Liver (tissue), 8 donors: ENCODE measurements at regions not wholly inside any gene's neighbourhood (a gene's known extent, or its start where the extent isn't known, plus 50 kb on each side); places are given as distances from the start of the nearest gene placed in this dataset.

ENCODE experiments used
- DNase-seq: peaks from one replicate; pipeline ENCODE4 v3.0.0-alpha.2; 2017; ENCODE audit warnings: low spot score
- H3K27ac ChIP-seq, 2 donors: one replicate each; pipeline ENCODE4 v1.7.0; 2013; ENCODE audit warnings: inconsistent platforms in 2 of 2, low read length in 2 of 2, control low read depth in 1 of 2, low read depth in 1 of 2, mild to moderate bottlenecking in 1 of 2
- H3K27me3 ChIP-seq, 4 donors: one replicate each; pipeline versions ENCODE4 v1.6.1 to v1.7.0; 2013; ENCODE audit warnings: low read length in 3 of 4, inconsistent platforms in 1 of 4, mild to moderate bottlenecking in 1 of 4, moderate library complexity in 1 of 4; ENCODE audit not compliant: control insufficient read depth in 4 of 4, insufficient read depth in 4 of 4
- H3K36me3 ChIP-seq, 4 donors: one replicate each; pipeline versions ENCODE4 v1.6.1 to v1.7.0; 2013; ENCODE audit warnings: low read length in 3 of 4, mild to moderate bottlenecking in 3 of 4, low read depth in 1 of 4, moderate library complexity in 1 of 4; ENCODE audit not compliant: control insufficient read depth in 4 of 4, insufficient read depth in 3 of 4
- H3K4me1 ChIP-seq, 4 donors: one replicate each; pipeline versions ENCODE4 v1.6.1 to v1.7.0; 2013; ENCODE audit warnings: low read length in 3 of 4, mild to moderate bottlenecking in 3 of 4, moderate library complexity in 1 of 4; ENCODE audit not compliant: control insufficient read depth in 4 of 4, insufficient read depth in 4 of 4
- H3K4me3 ChIP-seq, 3 donors: one replicate each; pipeline versions ENCODE4 v1.6.1 to v1.7.0; 2013; ENCODE audit warnings: low read length in 3 of 3, control low read depth in 1 of 3, low read depth in 1 of 3, mild to moderate bottlenecking in 1 of 3
- H3K9ac ChIP-seq, 2 donors: one replicate each; pipeline ENCODE4 v1.7.0; 2013; ENCODE audit warnings: low read length in 2 of 2, mild to moderate bottlenecking in 2 of 2, moderate library complexity in 2 of 2, control low read depth in 1 of 2, low read depth in 1 of 2
- H3K9me3 ChIP-seq, 4 donors: one replicate each; pipeline versions ENCODE4 v1.6.1 to v1.7.0; 2013; ENCODE audit warnings: low read length in 3 of 4; ENCODE audit not compliant: control insufficient read depth in 4 of 4
- ATF3 ChIP-seq: IDR thresholded peaks from 2 replicates; pipeline ENCODE4 v1.6.1; 2016; ENCODE audit warnings: antibody characterized with exemption
- EGR1 ChIP-seq, 2 donors: IDR thresholded peaks; 2 replicates each; pipeline ENCODE4 v1.6.1; 2016 to 2018; ENCODE audit warnings: antibody characterized with exemption in 2 of 2, low read depth in 2 of 2
- FOXA1 ChIP-seq: IDR thresholded peaks from 2 replicates; pipeline ENCODE4 v1.6.1; 2016; ENCODE audit warnings: antibody characterized with exemption
- FOXA2 ChIP-seq: IDR thresholded peaks from 2 replicates; pipeline ENCODE4 v1.6.1; 2016; ENCODE audit warnings: antibody characterized with exemption
- GABPA ChIP-seq, 2 donors: IDR thresholded peaks in 1 of 2; conservative IDR thresholded peaks in 1 of 2; 2 replicates each; pipeline ENCODE4 v1.6.1; 2016; ENCODE audit warnings: antibody characterized with exemption in 2 of 2, mild to moderate bottlenecking in 1 of 2, moderate library complexity in 1 of 2
- HNF4A ChIP-seq, 2 donors: conservative IDR thresholded peaks; 2 replicates each; pipeline ENCODE4 v1.6.1; 2016; ENCODE audit warnings: antibody characterized with exemption in 2 of 2, mild to moderate bottlenecking in 2 of 2
- HNF4G ChIP-seq: IDR thresholded peaks from 2 replicates; pipeline ENCODE4 v1.6.1; 2016; ENCODE audit warnings: antibody characterized with exemption
- JUND ChIP-seq, 2 donors: IDR thresholded peaks; 2 replicates each; pipeline ENCODE4 v1.6.1; 2016; ENCODE audit warnings: antibody characterized with exemption in 2 of 2
- MAX ChIP-seq: IDR thresholded peaks from 2 replicates; pipeline ENCODE4 v1.6.1; 2016; ENCODE audit warnings: antibody characterized with exemption
- NR2F2 ChIP-seq: IDR thresholded peaks from 2 replicates; pipeline ENCODE4 v1.6.1; 2016; ENCODE audit warnings: antibody characterized with exemption
- RAD21 ChIP-seq, 2 donors: IDR thresholded peaks; 2 replicates each; pipeline ENCODE4 v1.6.1; 2016; ENCODE audit warnings: antibody characterized with exemption in 2 of 2, mild to moderate bottlenecking in 2 of 2
- REST ChIP-seq: IDR thresholded peaks from 2 replicates; pipeline ENCODE4 v1.6.1; 2016; ENCODE audit warnings: antibody characterized with exemption, mild to moderate bottlenecking
- RXRA ChIP-seq, 2 donors: IDR thresholded peaks; 2 replicates each; pipeline ENCODE4 v1.6.1; 2017 to 2018; ENCODE audit warnings: antibody characterized with exemption in 2 of 2, mild to moderate bottlenecking in 1 of 2
- SP1 ChIP-seq: IDR thresholded peaks from 2 replicates; pipeline ENCODE4 v1.6.1; 2018; ENCODE audit warnings: antibody characterized with exemption, mild to moderate bottlenecking
- TAF1 ChIP-seq: conservative IDR thresholded peaks from 2 replicates; pipeline ENCODE4 v1.6.1; 2016; ENCODE audit warnings: antibody characterized with exemption, mild to moderate bottlenecking
- YY1 ChIP-seq: IDR thresholded peaks from 2 replicates; pipeline ENCODE4 v1.6.1; 2016; ENCODE audit warnings: antibody characterized with exemption, mild to moderate bottlenecking
- ZBTB33 ChIP-seq: IDR thresholded peaks from 2 replicates; pipeline ENCODE4 v1.6.1; 2016; ENCODE audit warnings: antibody characterized with exemption
- whole genome bisulfite sequencing: extraction: QIAGEN DNeasy Blood & Tissue Kit; methylation state at CpG from one replicate; pipeline ENCODE4 v1.1.7; 2013; 5-methylcytosine and 5-hydroxymethylcytosine counted together
- TF ChIP-seq, protein P1 (sequence below): fragments of 150-350 bp; IDR thresholded peaks from 2 replicates; pipeline ENCODE4 v1.5.1; 2017; ENCODE audit warnings: improper control_type of control experiment, low read depth, low read length; ENCODE audit not compliant: missing input control
- donor health status: healthy.
- donor health status: healthy.
- donor health status: healthy.
- donor health status: healthy.
- donor health status: healthy.

- Histone ChIP-seq H3K4me3 (no peak overlapping the region), H3K27ac (no peak overlapping the region), H3K9me3 (peaks cover 0 to 5% (median 0%) of the 10 kb centered on the region in 4 donors), H3K36me3 (no peaks in the 10 kb centered on the region), H3K27me3 (no peaks in the 10 kb centered on the region), H3K9ac (no peak overlapping the region), H3K4me1 (no peaks in the 10 kb centered on the region)
- no peak for DNase-seq
- no peak for TF ChIP-seq NR2F2
- TF ChIP-seq FOXA2 = no peak
- TF ChIP-seq HNF4A (conservative IDR thresholded peaks at IDR 0.05) = no peak
- TF ChIP-seq HNF4G = no peak
- no peak for TF ChIP-seq RXRA (IDR thresholded peaks at IDR 0.05)
These were observed 269.3 kb upstream of the SETBP1 start for GRCh38 chr18:44411262-44411905.

DNA sequence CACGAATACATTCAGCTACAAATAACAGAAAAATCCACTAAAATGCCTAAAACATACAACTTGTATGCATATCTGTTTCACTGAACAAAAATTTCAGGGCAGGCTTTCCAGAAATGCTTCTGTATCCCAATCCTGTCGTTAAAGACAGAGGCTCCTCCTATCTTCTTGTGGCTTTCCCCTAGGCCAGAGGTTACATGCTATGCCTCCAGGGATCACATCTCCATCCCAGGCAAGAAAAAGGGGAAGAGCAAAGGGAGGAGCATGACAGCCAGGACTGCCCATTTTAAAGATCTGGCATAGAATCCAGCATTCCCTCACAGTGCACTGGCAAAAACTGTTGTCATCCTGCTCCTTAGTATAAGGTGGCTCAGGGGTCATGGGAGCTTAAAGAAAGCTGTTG is 268.7 kb upstream of the SETBP1 start:
- Histone ChIP-seq H3K27me3 (no peaks in the 10 kb centered on the region), H3K36me3 (no peaks in the 10 kb centered on the region), H3K4me1 (no peaks in the 10 kb centered on the region), H3K4me3 (no peak overlapping the region), H3K9ac (no peak overlapping the region), H3K9me3 (no peaks in the 10 kb centered on the region), H3K27ac (no peak overlapping the region)
- TF ChIP-seq ZBTB33 (no peak), EGR1 (IDR thresholded peaks at IDR 0.05; ENCODE audit: low read depth in 2 of 2) (no peak), MAX (no peak), NR2F2 (no peak), FOXA1 (no peak), GABPA (IDR thresholded peaks at IDR 0.05 in 1 of 2, conservative IDR thresholded peaks at IDR 0.05 in 1 of 2) (no peak), TAF1 (no peak), RXRA (IDR thresholded peaks at IDR 0.05) (no peak), REST (no peak), HNF4G (no peak), ATF3 (no peak), JUND (IDR thresholded peaks at IDR 0.05) (no peak), SP1 (no peak), FOXA2 (no peak), YY1 (no peak), RAD21 (IDR thresholded peaks at IDR 0.05) (no peak)
- TF ChIP-seq, protein P1, sequence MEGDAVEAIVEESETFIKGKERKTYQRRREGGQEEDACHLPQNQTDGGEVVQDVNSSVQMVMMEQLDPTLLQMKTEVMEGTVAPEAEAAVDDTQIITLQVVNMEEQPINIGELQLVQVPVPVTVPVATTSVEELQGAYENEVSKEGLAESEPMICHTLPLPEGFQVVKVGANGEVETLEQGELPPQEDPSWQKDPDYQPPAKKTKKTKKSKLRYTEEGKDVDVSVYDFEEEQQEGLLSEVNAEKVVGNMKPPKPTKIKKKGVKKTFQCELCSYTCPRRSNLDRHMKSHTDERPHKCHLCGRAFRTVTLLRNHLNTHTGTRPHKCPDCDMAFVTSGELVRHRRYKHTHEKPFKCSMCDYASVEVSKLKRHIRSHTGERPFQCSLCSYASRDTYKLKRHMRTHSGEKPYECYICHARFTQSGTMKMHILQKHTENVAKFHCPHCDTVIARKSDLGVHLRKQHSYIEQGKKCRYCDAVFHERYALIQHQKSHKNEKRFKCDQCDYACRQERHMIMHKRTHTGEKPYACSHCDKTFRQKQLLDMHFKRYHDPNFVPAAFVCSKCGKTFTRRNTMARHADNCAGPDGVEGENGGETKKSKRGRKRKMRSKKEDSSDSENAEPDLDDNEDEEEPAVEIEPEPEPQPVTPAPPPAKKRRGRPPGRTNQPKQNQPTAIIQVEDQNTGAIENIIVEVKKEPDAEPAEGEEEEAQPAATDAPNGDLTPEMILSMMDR = no peak
- DNase-seq = no peak
- 49% methylated on average over 2 of the region's 2 CpGs for WGBS
